Smooth muscle cell (in vitro differentiated cells): ENCODE measurements at regions not wholly inside any gene's neighbourhood (a gene's known extent, or its start where the extent isn't known, plus 50 kb on each side); places are given as distances from the start of the nearest gene placed in this dataset.

Experiments
- DNase-seq: peaks from one replicate; lab custom pipeline; 2025; ENCODE audit not compliant: unreplicated experiment; lab: John Stamatoyannopoulos, UW
- H2AFZ ChIP-seq: fragments of 200-600 bp; sonication (generic); 2 replicates; pipeline ENCODE4 v1.6.0; 2016; ENCODE audit warnings: antibody characterized with exemption, low read depth, mild to moderate bottlenecking
- H3F3A ChIP-seq: fragments of 200-600 bp; sonication (generic); 2 replicates; pipeline ENCODE4 v1.6.0; 2017; ENCODE audit warnings: antibody characterized with exemption, low read depth
- H3K27ac ChIP-seq: fragments of 200-600 bp; sonication (generic); 2 replicates; pipeline ENCODE4 v1.5.1; 2016; ENCODE audit warnings: low read depth, mild to moderate bottlenecking
- H3K27me3 ChIP-seq: fragments of 200-600 bp; sonication (generic); 2 replicates; pipeline ENCODE4 v1.6.1; 2016; ENCODE audit warnings: low read depth, mild to moderate bottlenecking
- H3K36me3 ChIP-seq: fragments of 200-600 bp; sonication (generic); 2 replicates; pipeline ENCODE4 v1.5.1; 2016; ENCODE audit warnings: low read depth
- H3K4me1 ChIP-seq: fragments of 200-600 bp; sonication (generic); 2 replicates; pipeline ENCODE4 v1.5.1; 2016; ENCODE audit warnings: low read depth
- H3K4me2 ChIP-seq: fragments of 200-600 bp; sonication (generic); 2 replicates; pipeline ENCODE4 v1.6.0; 2016; ENCODE audit warnings: mild to moderate bottlenecking
- H3K4me3 ChIP-seq: fragments of 200-600 bp; sonication (generic); 2 replicates; pipeline ENCODE4 v1.5.1; 2016; ENCODE audit warnings: mild to moderate bottlenecking
- H3K79me2 ChIP-seq: fragments of 200-600 bp; sonication (generic); 2 replicates; pipeline ENCODE4 v1.6.0; 2016; ENCODE audit warnings: low read depth, mild to moderate bottlenecking
- H3K9ac ChIP-seq: fragments of 200-600 bp; sonication (generic); 2 replicates; pipeline ENCODE4 v1.6.0; 2016; ENCODE audit warnings: low read depth
- H3K9me3 ChIP-seq: fragments of 200-600 bp; sonication (generic); replicated peaks from 2 replicates; pipeline ENCODE4 v1.5.1; 2016; ENCODE audit warnings: low read depth
- H4K20me1 ChIP-seq: fragments of 200-600 bp; sonication (generic); 2 replicates; pipeline ENCODE4 v1.6.0; 2016; ENCODE audit warnings: low read depth
- CTCF ChIP-seq: fragments of 200-600 bp; sonication (generic); IDR thresholded peaks from 2 replicates; pipeline ENCODE4 v1.5.1; 2017; ENCODE audit warnings: borderline replicate concordance, mild to moderate bottlenecking, antibody characterized with exemption; ENCODE audit not compliant: insufficient read depth, poor library complexity, severe bottlenecking
- WGBS: methylation state at CpG from one replicate; pipeline ENCODE4 v1.1.7; 2016; ENCODE audit warnings: low lambda C conversion rate; 5-methylcytosine and 5-hydroxymethylcytosine counted together

GRCh38 chr10:128784444-128784843, 658.2 kb upstream of the MKI67 start:
- H3K27me3 ChIP-seq = peaks cover 11% of the 10 kb centered on the region
- H3K4me3 ChIP-seq = no peak overlapping the region
- no peak overlapping the region for H3K9ac ChIP-seq
- no peak for DNase-seq
- H3K4me2 ChIP-seq = no peak overlapping the region
- 78% methylated on average over 2 of the region's 2 CpGs for WGBS
- no peaks in the 10 kb centered on the region for H4K20me1 ChIP-seq
- TF ChIP-seq CTCF = no peak
- no peaks in the 10 kb centered on the region for H3K79me2 ChIP-seq
- H2AFZ ChIP-seq = no peak overlapping the region
- no peaks in the 10 kb centered on the region for H3K36me3 ChIP-seq
- H3K4me1 ChIP-seq = no peaks in the 10 kb centered on the region
- no peak overlapping the region for H3K27ac ChIP-seq
- H3K9me3 ChIP-seq = no peaks in the 10 kb centered on the region
- no peaks in the 10 kb centered on the region for H3F3A ChIP-seq

- 91% methylated on average over 9 of the region's 9 CpGs for WGBS
- no peaks in the 10 kb centered on the region for H4K20me1 ChIP-seq
- no peaks in the 10 kb centered on the region for H3K9me3 ChIP-seq
- no peaks in the 10 kb centered on the region for H3K36me3 ChIP-seq
- H3K4me3 ChIP-seq = no peak overlapping the region
- H3K27me3 ChIP-seq = peaks cover 2% of the 10 kb centered on the region
- H3K4me2 ChIP-seq = no peak overlapping the region
- H3K79me2 ChIP-seq = no peaks in the 10 kb centered on the region
- no peak for TF ChIP-seq CTCF
- no peaks in the 10 kb centered on the region for H3K4me1 ChIP-seq
- H3F3A ChIP-seq = no peaks in the 10 kb centered on the region
- no peak overlapping the region for H3K9ac ChIP-seq
- H3K27ac ChIP-seq = no peak overlapping the region
- DNase-seq = no peak
- H2AFZ ChIP-seq = no peak overlapping the region
Observed at GRCh38 chr10:128792426-128793140, 666.4 kb upstream of the MKI67 start.

GRCh38 chr10:128793726-128794655, 667.8 kb upstream of the MKI67 start:
- H3K4me2 ChIP-seq = no peak overlapping the region
- TF ChIP-seq CTCF = no peak
- no peak for DNase-seq
- no peaks in the 10 kb centered on the region for H3F3A ChIP-seq
- H3K9me3 ChIP-seq = no peaks in the 10 kb centered on the region
- no peaks in the 10 kb centered on the region for H4K20me1 ChIP-seq
- no peak overlapping the region for H3K9ac ChIP-seq
- 90% methylated on average over 10 of the region's 10 CpGs for WGBS
- H3K79me2 ChIP-seq = no peaks in the 10 kb centered on the region
- H3K4me3 ChIP-seq = no peak overlapping the region
- H3K27ac ChIP-seq = no peak overlapping the region
- H3K27me3 ChIP-seq = no peaks in the 10 kb centered on the region
- H3K36me3 ChIP-seq = no peaks in the 10 kb centered on the region
- no peak overlapping the region for H2AFZ ChIP-seq
- H3K4me1 ChIP-seq = no peaks in the 10 kb centered on the region
